ENCODE measurements at regions not wholly inside any gene's neighbourhood (a gene's known extent, or its start where the extent isn't known, plus 50 kb on each side); places are given as distances from the start of the nearest gene placed in this dataset.

DNA sequence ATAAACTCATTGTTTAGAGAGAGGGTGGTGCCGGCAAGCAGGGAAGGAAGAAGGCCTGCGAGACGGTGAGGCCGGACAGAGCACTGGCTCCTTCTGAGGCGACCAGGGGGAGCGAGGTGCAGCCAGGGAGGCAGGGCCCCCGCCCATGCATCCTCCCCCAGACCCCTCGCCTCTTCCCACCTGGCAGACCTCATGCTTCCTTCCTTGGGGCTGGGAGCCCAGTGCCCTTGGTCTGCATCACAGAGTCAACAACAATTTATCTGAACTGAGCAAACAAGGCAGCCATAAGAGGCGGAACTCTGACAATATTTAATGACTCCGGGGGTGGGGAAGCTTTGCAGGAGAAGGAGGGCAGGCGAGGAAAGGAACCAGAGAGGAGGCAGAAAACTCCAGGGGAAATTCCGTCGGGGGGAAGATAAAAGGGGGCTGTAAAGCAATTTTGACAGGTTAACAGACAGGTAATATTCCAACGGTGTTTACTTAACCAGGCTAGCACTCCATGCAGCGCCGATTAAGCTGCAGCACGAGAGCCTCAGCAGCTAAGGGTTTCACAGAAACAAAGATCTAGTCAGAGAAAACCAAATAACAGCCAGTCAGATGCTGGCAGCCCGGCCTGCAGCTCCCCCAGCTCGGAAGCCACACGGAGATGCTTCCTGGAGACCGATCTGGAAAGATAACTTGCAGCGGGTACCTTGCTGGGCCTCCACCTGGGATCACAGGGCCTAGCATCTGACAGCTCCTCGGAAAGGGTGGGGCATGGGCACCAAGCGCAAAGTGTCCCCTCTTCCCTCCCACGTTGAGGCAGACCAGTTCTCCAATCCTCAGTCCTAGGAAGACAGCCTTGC lies 398.2 kb downstream of the SOX9 start (continued):
- TF ChIP-seq, protein P1, sequence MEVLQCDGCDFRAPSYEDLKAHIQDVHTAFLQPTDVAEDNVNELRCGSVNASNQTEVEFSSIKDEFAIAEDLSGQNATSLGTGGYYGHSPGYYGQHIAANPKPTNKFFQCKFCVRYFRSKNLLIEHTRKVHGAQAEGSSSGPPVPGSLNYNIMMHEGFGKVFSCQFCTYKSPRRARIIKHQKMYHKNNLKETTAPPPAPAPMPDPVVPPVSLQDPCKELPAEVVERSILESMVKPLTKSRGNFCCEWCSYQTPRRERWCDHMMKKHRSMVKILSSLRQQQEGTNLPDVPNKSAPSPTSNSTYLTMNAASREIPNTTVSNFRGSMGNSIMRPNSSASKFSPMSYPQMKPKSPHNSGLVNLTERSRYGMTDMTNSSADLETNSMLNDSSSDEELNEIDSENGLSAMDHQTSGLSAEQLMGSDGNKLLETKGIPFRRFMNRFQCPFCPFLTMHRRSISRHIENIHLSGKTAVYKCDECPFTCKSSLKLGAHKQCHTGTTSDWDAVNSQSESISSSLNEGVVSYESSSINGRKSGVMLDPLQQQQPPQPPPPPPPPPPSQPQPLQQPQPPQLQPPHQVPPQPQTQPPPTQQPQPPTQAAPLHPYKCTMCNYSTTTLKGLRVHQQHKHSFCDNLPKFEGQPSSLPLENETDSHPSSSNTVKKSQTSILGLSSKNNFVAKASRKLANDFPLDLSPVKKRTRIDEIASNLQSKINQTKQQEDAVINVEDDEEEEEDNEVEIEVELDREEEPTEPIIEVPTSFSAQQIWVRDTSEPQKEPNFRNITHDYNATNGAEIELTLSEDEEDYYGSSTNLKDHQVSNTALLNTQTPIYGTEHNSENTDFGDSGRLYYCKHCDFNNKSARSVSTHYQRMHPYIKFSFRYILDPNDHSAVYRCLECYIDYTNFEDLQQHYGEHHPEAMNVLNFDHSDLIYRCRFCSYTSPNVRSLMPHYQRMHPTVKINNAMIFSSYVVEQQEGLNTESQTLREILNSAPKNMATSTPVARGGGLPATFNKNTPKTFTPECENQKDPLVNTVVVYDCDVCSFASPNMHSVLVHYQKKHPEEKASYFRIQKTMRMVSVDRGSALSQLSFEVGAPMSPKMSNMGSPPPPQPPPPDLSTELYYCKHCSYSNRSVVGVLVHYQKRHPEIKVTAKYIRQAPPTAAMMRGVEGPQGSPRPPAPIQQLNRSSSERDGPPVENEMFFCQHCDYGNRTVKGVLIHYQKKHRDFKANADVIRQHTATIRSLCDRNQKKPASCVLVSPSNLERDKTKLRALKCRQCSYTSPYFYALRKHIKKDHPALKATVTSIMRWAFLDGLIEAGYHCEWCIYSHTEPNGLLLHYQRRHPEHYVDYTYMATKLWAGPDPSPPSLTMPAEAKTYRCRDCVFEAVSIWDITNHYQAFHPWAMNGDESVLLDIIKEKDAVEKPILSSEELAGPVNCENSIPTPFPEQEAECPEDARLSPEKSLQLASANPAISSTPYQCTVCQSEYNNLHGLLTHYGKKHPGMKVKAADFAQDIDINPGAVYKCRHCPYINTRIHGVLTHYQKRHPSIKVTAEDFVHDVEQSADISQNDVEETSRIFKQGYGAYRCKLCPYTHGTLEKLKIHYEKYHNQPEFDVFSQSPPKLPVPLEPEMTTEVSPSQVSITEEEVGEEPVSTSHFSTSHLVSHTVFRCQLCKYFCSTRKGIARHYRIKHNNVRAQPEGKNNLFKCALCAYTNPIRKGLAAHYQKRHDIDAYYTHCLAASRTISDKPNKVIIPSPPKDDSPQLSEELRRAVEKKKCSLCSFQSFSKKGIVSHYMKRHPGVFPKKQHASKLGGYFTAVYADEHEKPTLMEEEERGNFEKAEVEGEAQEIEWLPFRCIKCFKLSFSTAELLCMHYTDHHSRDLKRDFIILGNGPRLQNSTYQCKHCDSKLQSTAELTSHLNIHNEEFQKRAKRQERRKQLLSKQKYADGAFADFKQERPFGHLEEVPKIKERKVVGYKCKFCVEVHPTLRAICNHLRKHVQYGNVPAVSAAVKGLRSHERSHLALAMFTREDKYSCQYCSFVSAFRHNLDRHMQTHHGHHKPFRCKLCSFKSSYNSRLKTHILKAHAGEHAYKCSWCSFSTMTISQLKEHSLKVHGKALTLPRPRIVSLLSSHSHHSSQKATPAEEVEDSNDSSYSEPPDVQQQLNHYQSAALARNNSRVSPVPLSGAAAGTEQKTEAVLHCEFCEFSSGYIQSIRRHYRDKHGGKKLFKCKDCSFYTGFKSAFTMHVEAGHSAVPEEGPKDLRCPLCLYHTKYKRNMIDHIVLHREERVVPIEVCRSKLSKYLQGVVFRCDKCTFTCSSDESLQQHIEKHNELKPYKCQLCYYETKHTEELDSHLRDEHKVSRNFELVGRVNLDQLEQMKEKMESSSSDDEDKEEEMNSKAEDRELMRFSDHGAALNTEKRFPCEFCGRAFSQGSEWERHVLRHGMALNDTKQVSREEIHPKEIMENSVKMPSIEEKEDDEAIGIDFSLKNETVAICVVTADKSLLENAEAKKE (CRISPR knock-in tag; IDR thresholded peaks at IDR 0.05): no peak
- TF ChIP-seq ZNF114 (CRISPR knock-in tag; IDR thresholded peaks at IDR 0.05): no peak

GRCh38 chr17:72519598-72519936 lies 398.7 kb downstream of the SOX9 start:
- Histone ChIP-seq H3K9me2 (ENCODE audit: insufficient read depth) (no peaks in the 10 kb centered on the region), H4K20me1 (replicated peaks; ENCODE audit: insufficient read depth) (no peaks in the 10 kb centered on the region), H3K36me3 (ENCODE audit: insufficient read depth) (no peaks in the 10 kb centered on the region), H3F3A (replicated peaks; ENCODE audit: low read depth) (no peaks in the 10 kb centered on the region), H2AFZ (peak overlapping the region; percentile 89), H3K27ac (ENCODE audit: low read depth) (no peak overlapping the region), H3K4me1 (ENCODE audit: insufficient read depth) (peaks cover 17% of the 10 kb centered on the region), H3K4me2 (no peak overlapping the region), H3K79me2 (replicated peaks; ENCODE audit: insufficient read depth) (no peaks in the 10 kb centered on the region), H3K27me3 (ENCODE audit: insufficient read depth) (no peaks in the 10 kb centered on the region), H3K4me3 (no peak overlapping the region)
- peaks cover 48% of the 10 kb centered on the region for H3K4me1 Mint-ChIP-seq
- peaks cover 3% of the 10 kb centered on the region for H3K27me3 Mint-ChIP-seq (ENCODE audit: insufficient read depth, low read depth, poor library complexity)
- H3K27ac Mint-ChIP-seq: no peak overlapping the region
- no peak for DNase-seq (ENCODE audit: low spot score)
- no peaks in the 10 kb centered on the region for H3K9me3 Mint-ChIP-seq
- no peak for ATAC-seq
- H3K4me3 Mint-ChIP-seq: no peak overlapping the region
- H3K36me3 Mint-ChIP-seq (ENCODE audit: low read depth): no peaks in the 10 kb centered on the region
- TF ChIP-seq ZNF114 (CRISPR knock-in tag; IDR thresholded peaks at IDR 0.05) (no peak), EZH2phosphoT487 (IDR thresholded peaks at IDR 0.05; ENCODE audit: unreplicated experiment) (no peak), JUNB (IDR thresholded peaks at IDR 0.05; ENCODE audit: unreplicated experiment) (no peak), ZNF331 (CRISPR knock-in tag; IDR thresholded peaks at IDR 0.05; ENCODE audit: low read depth) (no peak), EZH2 (IDR thresholded peaks at IDR 0.05; ENCODE audit: low read depth, unreplicated experiment) (no peak), POLR2AphosphoS5 (IDR thresholded peaks at IDR 0.05; ENCODE audit: low read depth) (no peak), STAT1 (IDR thresholded peaks at IDR 0.05; ENCODE audit: unreplicated experiment) (no peak), REST (IDR thresholded peaks at IDR 0.05; ENCODE audit: unreplicated experiment) (no peak), CREB1 (CRISPR knock-in tag; IDR thresholded peaks at IDR 0.05; ENCODE audit: low read depth) (no peak), NANOG (IDR thresholded peaks at IDR 0.05; ENCODE audit: borderline replicate concordance) (no peak)
- TF ChIP-seq, protein P2, sequence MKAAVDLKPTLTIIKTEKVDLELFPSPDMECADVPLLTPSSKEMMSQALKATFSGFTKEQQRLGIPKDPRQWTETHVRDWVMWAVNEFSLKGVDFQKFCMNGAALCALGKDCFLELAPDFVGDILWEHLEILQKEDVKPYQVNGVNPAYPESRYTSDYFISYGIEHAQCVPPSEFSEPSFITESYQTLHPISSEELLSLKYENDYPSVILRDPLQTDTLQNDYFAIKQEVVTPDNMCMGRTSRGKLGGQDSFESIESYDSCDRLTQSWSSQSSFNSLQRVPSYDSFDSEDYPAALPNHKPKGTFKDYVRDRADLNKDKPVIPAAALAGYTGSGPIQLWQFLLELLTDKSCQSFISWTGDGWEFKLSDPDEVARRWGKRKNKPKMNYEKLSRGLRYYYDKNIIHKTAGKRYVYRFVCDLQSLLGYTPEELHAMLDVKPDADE (IDR thresholded peaks at IDR 0.05): no peak
- TF ChIP-seq, protein P3, sequence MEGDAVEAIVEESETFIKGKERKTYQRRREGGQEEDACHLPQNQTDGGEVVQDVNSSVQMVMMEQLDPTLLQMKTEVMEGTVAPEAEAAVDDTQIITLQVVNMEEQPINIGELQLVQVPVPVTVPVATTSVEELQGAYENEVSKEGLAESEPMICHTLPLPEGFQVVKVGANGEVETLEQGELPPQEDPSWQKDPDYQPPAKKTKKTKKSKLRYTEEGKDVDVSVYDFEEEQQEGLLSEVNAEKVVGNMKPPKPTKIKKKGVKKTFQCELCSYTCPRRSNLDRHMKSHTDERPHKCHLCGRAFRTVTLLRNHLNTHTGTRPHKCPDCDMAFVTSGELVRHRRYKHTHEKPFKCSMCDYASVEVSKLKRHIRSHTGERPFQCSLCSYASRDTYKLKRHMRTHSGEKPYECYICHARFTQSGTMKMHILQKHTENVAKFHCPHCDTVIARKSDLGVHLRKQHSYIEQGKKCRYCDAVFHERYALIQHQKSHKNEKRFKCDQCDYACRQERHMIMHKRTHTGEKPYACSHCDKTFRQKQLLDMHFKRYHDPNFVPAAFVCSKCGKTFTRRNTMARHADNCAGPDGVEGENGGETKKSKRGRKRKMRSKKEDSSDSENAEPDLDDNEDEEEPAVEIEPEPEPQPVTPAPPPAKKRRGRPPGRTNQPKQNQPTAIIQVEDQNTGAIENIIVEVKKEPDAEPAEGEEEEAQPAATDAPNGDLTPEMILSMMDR (conservative IDR thresholded peaks at IDR 0.05; ENCODE audit: low read depth in 2 of 2): no peak

Measured in GM23338 (cell line).